ENCODE measurements at regions not wholly inside any gene's neighbourhood (a gene's known extent, or its start where the extent isn't known, plus 50 kb on each side); places are given as distances from the start of the nearest gene placed in this dataset.
"Not testable (repeated sequence)": the region's sequence is repeated elsewhere in the genome, so short reads cannot be mapped to it uniquely, and the experiment has no call there.

DNA sequence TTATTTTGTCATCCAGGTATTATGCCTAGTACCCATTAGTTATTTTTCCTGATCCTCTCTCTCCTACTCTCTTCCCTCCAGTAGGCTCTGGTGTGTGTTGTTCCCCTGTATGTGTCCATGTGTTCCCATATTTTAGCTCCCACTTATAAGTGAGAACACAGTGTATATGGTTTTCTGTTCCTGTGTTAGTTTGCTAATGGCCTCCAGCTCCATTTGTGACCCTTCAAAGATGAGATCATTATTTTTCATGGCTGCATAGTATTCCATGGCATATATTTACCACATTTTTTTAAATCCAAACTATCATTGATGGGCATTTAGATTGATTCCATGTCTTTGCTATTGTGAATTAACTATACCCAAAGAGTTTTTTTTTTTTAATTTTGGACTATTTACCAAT is 1675.7 kb upstream of the B3GALT2 start:
- Histone ChIP-seq H3K4me3 (no peak overlapping the region), H3K27ac (no peak overlapping the region), H3K4me1 (no peaks in the 10 kb centered on the region), H3K4me2 (no peak overlapping the region), H3K9me3 (no peaks in the 10 kb centered on the region)
- ChIA-PET CTCF (no interaction called here), POLR2A (no interaction called here)
- FAIRE-seq: no peak
- no peak for DNase-seq (ENCODE audit: low read depth in 1 of 2, low spot score in 1 of 2)
- no peak for ATAC-seq
- TF ChIP-seq KDM5A (IDR thresholded peaks at IDR 0.05) (no peak), TP53 (CRISPR knock-in tag; IDR thresholded peaks at IDR 0.05) (no peak), ZNF302 (CRISPR knock-in tag; IDR thresholded peaks at IDR 0.05) (no peak), JUNB (IDR thresholded peaks at IDR 0.05) (no peak), ZSCAN20 (CRISPR knock-in tag; IDR thresholded peaks at IDR 0.05) (no peak), CHD2 (IDR thresholded peaks at IDR 0.05; ENCODE audit: low read length, partially characterized antibody) (no peak), HEYL (CRISPR knock-in tag; IDR thresholded peaks at IDR 0.05) (no peak), HOXB5 (CRISPR knock-in tag; IDR thresholded peaks at IDR 0.05) (no peak), MYC (IDR thresholded peaks at IDR 0.05; ENCODE audit: borderline replicate concordance, low read length) (no peak), MAFK (IDR thresholded peaks at IDR 0.05; ENCODE audit: partially characterized antibody) (no peak), KDM1A (IDR thresholded peaks at IDR 0.05; ENCODE audit: low read depth) (no peak)
- TF ChIP-seq, protein P1, sequence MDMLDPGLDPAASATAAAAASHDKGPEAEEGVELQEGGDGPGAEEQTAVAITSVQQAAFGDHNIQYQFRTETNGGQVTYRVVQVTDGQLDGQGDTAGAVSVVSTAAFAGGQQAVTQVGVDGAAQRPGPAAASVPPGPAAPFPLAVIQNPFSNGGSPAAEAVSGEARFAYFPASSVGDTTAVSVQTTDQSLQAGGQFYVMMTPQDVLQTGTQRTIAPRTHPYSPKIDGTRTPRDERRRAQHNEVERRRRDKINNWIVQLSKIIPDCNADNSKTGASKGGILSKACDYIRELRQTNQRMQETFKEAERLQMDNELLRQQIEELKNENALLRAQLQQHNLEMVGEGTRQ (IDR thresholded peaks at IDR 0.05): no peak
- TF ChIP-seq, protein P2, sequence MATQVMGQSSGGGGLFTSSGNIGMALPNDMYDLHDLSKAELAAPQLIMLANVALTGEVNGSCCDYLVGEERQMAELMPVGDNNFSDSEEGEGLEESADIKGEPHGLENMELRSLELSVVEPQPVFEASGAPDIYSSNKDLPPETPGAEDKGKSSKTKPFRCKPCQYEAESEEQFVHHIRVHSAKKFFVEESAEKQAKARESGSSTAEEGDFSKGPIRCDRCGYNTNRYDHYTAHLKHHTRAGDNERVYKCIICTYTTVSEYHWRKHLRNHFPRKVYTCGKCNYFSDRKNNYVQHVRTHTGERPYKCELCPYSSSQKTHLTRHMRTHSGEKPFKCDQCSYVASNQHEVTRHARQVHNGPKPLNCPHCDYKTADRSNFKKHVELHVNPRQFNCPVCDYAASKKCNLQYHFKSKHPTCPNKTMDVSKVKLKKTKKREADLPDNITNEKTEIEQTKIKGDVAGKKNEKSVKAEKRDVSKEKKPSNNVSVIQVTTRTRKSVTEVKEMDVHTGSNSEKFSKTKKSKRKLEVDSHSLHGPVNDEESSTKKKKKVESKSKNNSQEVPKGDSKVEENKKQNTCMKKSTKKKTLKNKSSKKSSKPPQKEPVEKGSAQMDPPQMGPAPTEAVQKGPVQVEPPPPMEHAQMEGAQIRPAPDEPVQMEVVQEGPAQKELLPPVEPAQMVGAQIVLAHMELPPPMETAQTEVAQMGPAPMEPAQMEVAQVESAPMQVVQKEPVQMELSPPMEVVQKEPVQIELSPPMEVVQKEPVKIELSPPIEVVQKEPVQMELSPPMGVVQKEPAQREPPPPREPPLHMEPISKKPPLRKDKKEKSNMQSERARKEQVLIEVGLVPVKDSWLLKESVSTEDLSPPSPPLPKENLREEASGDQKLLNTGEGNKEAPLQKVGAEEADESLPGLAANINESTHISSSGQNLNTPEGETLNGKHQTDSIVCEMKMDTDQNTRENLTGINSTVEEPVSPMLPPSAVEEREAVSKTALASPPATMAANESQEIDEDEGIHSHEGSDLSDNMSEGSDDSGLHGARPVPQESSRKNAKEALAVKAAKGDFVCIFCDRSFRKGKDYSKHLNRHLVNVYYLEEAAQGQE (IDR thresholded peaks at IDR 0.05): no peak

DNA sequence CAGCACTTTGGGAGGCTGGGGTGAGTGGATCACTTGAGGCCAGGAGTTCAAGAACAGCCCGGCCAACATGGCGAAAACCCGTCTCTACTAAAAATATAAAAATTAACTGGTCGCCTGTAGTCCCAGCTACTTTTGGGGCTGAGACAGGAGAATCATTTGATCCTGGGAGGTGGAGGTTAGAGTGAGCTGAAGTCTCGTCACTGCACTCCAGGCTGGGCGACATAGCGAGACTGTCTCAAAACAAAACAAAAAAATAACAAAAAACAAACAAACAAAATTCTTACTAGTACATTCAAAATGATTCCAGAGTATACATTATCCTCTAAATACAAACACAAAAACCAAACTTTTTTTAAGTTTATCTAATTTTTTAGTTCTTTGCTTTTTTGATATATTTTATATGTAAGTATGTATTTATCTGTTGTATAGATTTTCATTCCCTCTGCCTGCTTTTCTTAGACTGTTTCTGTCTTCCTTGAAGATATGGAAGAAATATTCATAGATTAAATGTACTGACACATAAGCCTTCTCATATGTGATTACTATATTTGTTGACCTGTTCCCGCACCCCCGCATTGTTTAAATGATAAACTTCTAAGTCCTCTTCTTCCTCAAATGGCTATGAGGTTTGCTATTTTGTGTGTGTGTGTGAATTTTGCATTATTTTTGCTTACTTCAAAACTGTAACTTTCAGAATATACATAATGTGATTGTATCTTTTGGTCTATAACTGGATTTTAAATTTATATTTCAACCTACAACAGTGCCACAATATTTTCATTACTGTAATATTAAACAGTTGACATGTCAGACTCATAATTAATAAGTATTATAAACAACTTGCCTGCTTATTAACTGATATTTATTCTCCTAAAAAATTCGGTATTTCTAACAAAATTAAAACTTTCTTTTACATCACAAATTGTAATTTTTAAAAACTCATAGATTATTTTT is 1674.1 kb upstream of the B3GALT2 start:
- CTCF ChIA-PET: no interaction called here
- 73% methylated on average over 10 of the region's 10 CpGs for WGBS (ENCODE audit: missing lambda C conversion rate)
- DNase-seq (ENCODE audit: low read depth in 1 of 2, low spot score in 1 of 2) (no peak), FAIRE-seq (no peak), ATAC-seq (no peak)
- Histone ChIP-seq H3K9me3 (no peaks in the 10 kb centered on the region), H3K4me3 (no peak overlapping the region), H3K27ac (no peak overlapping the region), H3K4me1 (no peaks in the 10 kb centered on the region), H3K4me2 (no peak overlapping the region)
- TF ChIP-seq ZFP36 (IDR thresholded peaks at IDR 0.05; ENCODE audit: borderline replicate concordance, partially characterized antibody): no peak
- POLR2A ChIA-PET: no interaction called here

DNA sequence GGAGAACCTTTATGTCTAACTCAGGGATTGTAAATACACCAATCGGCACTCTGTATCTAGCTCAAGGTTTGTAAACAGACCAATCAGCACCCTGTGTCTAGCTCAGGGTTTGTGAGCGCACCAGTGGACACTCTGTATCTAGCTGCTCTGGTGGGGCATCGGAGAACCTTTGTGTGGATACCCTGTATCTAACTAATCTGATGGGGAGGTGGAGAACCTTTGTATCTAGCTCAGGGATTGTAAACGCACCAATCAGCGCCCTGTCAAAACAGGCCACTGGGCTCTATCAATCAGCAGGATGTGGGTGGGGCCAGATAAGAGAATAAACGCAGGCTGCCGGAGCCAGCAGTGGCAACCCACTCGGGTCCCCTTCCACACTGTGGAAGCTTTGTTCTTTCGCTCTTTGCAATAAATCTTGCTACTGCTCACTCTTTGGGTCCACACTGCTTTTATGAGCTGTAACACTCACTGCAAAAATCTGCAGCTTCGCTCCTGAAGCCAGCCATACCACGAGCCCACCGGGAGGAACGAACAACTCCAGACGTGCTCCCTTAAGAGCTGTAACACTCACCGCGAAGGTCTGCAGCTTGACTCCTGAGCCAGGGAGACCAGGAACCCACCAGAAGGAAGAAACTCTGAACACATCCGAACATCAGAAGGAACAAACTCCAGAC is 1673.2 kb upstream of the B3GALT2 start:
- H3K4me2 ChIP-seq; H3K9me3 ChIP-seq; CTCF ChIA-PET; POLR2A ChIA-PET; ATAC-seq; H3K27ac ChIP-seq; H3K4me1 ChIP-seq; H3K4me3 ChIP-seq; DNase-seq (ENCODE audit: low read depth in 1 of 2, low spot score in 1 of 2); FAIRE-seq: not testable (repeated sequence)
- WGBS (ENCODE audit: missing lambda C conversion rate): 78% methylated on average over 17 of the region's 17 CpGs

DNA sequence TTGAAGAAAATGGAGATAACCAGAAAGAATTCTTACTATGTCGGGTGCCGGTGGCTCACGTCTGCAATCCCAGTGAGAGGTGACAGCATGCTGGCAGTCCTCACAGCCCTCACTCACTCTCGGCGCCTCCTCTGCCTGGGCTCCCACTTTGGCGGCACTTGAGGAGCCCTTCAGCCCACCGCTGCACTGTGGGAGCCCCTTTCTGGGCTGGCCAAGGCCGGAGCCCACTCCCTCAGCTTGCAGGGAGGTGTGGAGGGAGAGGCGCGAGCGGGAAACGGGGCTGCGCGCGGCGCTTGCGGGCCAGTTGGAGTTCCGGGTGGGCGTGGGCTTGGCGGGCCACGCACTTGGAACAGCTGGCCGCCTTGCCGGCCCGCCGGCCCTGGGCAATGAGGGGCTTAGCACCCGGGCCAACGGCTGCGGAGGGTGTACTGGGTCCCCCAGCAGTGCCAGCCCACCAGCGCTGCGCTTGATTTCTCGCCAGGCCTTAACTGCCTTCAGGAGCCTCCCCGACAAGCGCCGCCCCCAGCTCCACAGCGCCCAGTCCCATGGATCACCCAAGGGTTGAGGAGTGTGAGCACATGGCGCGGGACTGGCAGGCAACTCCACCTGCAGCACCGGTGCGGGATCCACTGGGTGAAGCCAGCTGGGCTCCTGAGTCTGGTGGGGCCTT is 1672.5 kb upstream of the B3GALT2 start:
- POLR2A ChIA-PET; H3K4me1 ChIP-seq; H3K9me3 ChIP-seq; FAIRE-seq; H3K27ac ChIP-seq; H3K4me2 ChIP-seq; DNase-seq (ENCODE audit: low read depth in 1 of 2, low spot score in 1 of 2); ATAC-seq; CTCF ChIA-PET; H3K4me3 ChIP-seq: not testable (repeated sequence)
- WGBS (ENCODE audit: missing lambda C conversion rate): 83% methylated on average over 21 of the region's 39 CpGs

Measured in A549 (cell line).